ENCODE measurements at regions not wholly inside any gene's neighbourhood (a gene's known extent, or its start where the extent isn't known, plus 50 kb on each side); places are given as distances from the start of the nearest gene placed in this dataset.

DNA sequence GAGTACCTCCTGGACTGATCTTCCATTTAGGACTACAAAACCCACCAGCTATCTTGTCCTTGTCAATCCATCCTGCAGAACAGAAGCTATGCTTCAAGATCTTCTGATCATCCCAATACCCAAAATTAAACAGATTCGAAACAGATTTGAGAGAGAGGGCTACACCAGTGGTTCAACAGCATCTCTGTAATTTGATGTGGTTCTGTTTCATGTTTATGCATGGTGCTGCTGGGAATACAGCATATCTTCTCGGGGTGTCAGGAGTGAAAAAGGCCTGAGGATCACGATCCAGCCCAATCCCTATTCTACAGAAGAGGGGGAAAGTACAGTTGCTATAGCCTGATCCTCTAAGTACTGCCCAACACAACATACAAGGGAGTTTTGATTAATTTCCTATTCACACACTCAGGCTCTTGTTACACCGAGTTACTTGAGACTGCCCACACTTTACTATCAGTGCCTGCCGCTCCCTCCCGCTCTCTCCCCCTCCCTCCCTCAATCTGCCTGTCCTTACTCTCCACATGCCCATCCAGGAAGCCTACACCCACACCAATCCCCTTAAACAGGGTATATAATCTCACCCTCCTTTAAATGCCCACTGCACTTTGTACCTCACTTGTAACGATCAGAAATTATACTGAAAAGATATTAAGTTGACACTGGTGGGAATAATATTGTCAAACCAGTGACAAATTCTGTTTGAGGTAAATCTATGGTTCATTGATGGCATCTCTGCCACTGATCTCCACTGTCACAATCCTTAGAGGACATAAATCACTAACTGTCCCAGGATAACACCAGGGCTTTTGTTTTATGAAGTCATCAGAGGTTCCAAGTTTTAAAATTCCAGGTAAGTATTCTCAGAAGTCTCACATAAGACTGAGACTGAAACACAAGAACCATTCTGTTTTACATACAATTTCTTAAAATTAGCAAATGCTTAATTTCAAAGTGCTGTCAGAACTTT, 89.3 kb upstream of the PLEKHM1 start:
- in situ Hi-C loops (cut with MboI; ENCODE audit: low sequenced_read_pairs), result loop anchor here (25.0 kb wide), 4 partner anchors 368 to 1157 kb away; partner anchors contain the start of gene FMNL1
- no peaks in the 10 kb centered on the region for H3K9me3 ChIP-seq (ENCODE audit: control insufficient read depth, insufficient read depth, low read length)
- no TSS peak for BruUV-seq (replicated peaks)

More for the DNA sequence above, 89.3 kb upstream of the PLEKHM1 start:
- H2BK120ac ChIP-seq (ENCODE audit: low read depth, low read length), result no peak overlapping the region
- H3K9ac ChIP-seq (ENCODE audit: low read depth, low read length), result no peak overlapping the region
- no peak overlapping the region for H2BK5ac ChIP-seq (ENCODE audit: low read depth, low read length, poor library complexity, severe bottlenecking)
- no peak overlapping the region for H3K4ac ChIP-seq (ENCODE audit: low read depth, low read length)
- H3K18ac ChIP-seq (ENCODE audit: low read depth, low read length), result no peak overlapping the region
- no peaks in the 10 kb centered on the region for H3K36me3 ChIP-seq (ENCODE audit: control insufficient read depth, insufficient read depth, low read length)
- H2BK20ac ChIP-seq (ENCODE audit: low read depth, low read length), result no peak overlapping the region
- 67% methylated on average over 3 of the region's 7 CpGs; no CpG with 5 or more reads in 1 of the 2 experiments for WGBS, 2 experiments (ENCODE audit: extremely low coverage in 2 of 2, insufficient read length in 1 of 2)
- peaks cover 8% of the 10 kb centered on the region for H3K4me1 ChIP-seq (ENCODE audit: control insufficient read depth, insufficient read depth, low read length)
- TF ChIP-seq, protein P1, sequence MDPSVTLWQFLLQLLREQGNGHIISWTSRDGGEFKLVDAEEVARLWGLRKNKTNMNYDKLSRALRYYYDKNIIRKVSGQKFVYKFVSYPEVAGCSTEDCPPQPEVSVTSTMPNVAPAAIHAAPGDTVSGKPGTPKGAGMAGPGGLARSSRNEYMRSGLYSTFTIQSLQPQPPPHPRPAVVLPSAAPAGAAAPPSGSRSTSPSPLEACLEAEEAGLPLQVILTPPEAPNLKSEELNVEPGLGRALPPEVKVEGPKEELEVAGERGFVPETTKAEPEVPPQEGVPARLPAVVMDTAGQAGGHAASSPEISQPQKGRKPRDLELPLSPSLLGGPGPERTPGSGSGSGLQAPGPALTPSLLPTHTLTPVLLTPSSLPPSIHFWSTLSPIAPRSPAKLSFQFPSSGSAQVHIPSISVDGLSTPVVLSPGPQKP (IDR thresholded peaks at IDR 0.05; ENCODE audit: borderline replicate concordance, low read depth, low read length), result no peak
- no peak for TF ChIP-seq FOS (IDR thresholded peaks at IDR 0.05; ENCODE audit: low read depth, low read length)
- TF ChIP-seq CHD1 (IDR thresholded peaks at IDR 0.05; ENCODE audit: low read depth, low read length), result no peak
- no peak for TF ChIP-seq POLR2A (IDR thresholded peaks at IDR 0.05; ENCODE audit: low read depth, low read length)
- TF ChIP-seq BHLHE40 (IDR thresholded peaks at IDR 0.05; ENCODE audit: low read depth, low read length), result no peak
- dilution Hi-C loops (cut with HindIII; ENCODE audit: low sequenced_read_pairs, unreplicated experiment), result no loop called here
- peaks cover 10% of the 10 kb centered on the region; the same call in 1 of the 2 replicates for H4K20me1 ChIP-seq (ENCODE audit: insufficient read depth, low read length)
- no peak overlapping the region for H2AFZ ChIP-seq (replicated peaks; ENCODE audit: low read length, poor library complexity)
- H3K56ac ChIP-seq (ENCODE audit: extremely low read depth, insufficient read depth, low read length), result no peak overlapping the region
- DNase-seq (no peak), ATAC-seq (ENCODE audit: low read depth) (no peak)
- no peak overlapping the region for H3K27ac ChIP-seq (ENCODE audit: insufficient read depth, low read length)
- H2BK15ac ChIP-seq (ENCODE audit: low read depth, low read length), result no peak overlapping the region
- no peak overlapping the region for H4K8ac ChIP-seq (ENCODE audit: low read depth in 2 of 2, low read length in 2 of 2)
- H4K5ac ChIP-seq (ENCODE audit: low read depth, low read length), result no peak overlapping the region
- H3K9me1 ChIP-seq (ENCODE audit: insufficient read depth, low read length), result peaks cover 19% of the 10 kb centered on the region
- H3K14ac ChIP-seq (replicated peaks; ENCODE audit: low read depth, low read length), result no peak overlapping the region
- no peak overlapping the region for H3K4me3 ChIP-seq (ENCODE audit: insufficient read depth, low read depth, low read length)
- no peak overlapping the region for H2AK9ac ChIP-seq (replicated peaks; ENCODE audit: low read depth, low read length, poor library complexity)
- H4K91ac ChIP-seq (ENCODE audit: insufficient read depth, low read depth, low read length), result no peak overlapping the region
- ChIA-PET POLR2A (ENCODE audit: unreplicated experiment) (no interaction called here), CTCF (no interaction called here)
- H3K79me1 ChIP-seq (ENCODE audit: low read depth in 1 of 2, low read length in 2 of 2), result peaks cover 50 to 75% of the 10 kb centered on the region in 2 experiments
- H3K27me3 ChIP-seq (ENCODE audit: control insufficient read depth, insufficient read depth, low read length), result no peaks in the 10 kb centered on the region
- H3K4me2 ChIP-seq (ENCODE audit: low read depth, low read length), result no peak overlapping the region
- H2AK5ac ChIP-seq (ENCODE audit: low read depth, low read length), result no peak overlapping the region
- intact Hi-C loops (cut with micrococcal nuclease), result no loop called here
- H3K23ac ChIP-seq (ENCODE audit: low read depth, low read length), result no peak overlapping the region
